ENCODE measurements at regions not wholly inside any gene's neighbourhood (a gene's known extent, or its start where the extent isn't known, plus 50 kb on each side); places are given as distances from the start of the nearest gene placed in this dataset.
"Not testable (repeated sequence)": the region's sequence is repeated elsewhere in the genome, so short reads cannot be mapped to it uniquely, and the experiment has no call there.

- intact Hi-C loops (cut with DNase I): no loop called here
- TF ChIP-seq CTCF (IDR thresholded peaks at IDR 0.05): no peak
- ATAC-seq (no peak), FAIRE-seq (no peak), DNase-seq (no peak)
- H3K9me3 ChIP-seq: no peaks in the 10 kb centered on the region
- no peaks in the 10 kb centered on the region for H3K36me3 ChIP-seq
- no peaks in the 10 kb centered on the region for H3K4me1 ChIP-seq
- 62 to 73% methylated on average over 7 of the region's 7 CpGs for WGBS, 2 donors
- no peak overlapping the region for H3K27ac ChIP-seq
- no peaks in the 10 kb centered on the region for H3K27me3 ChIP-seq
- H3K4me3 ChIP-seq: no peak overlapping the region
These were observed 764.9 kb upstream of the SLITRK5 start for GRCh38 chr13:86906127-86906874.

GRCh38 chr13:86907156-86907555 is 764.0 kb upstream of the SLITRK5 start:
- H3K36me3 ChIP-seq: no peaks in the 10 kb centered on the region
- FAIRE-seq: no peak
- 10 to 16% methylated on average over 2 of the region's 2 CpGs for WGBS, 2 donors

GRCh38 chr13:86909318-86909717 is 761.9 kb upstream of the SLITRK5 start:
- intact Hi-C loops (cut with DNase I): no loop called here
- Histone ChIP-seq H3K4me1 (no peaks in the 10 kb centered on the region), H3K27ac (no peak overlapping the region), H3K36me3 (no peaks in the 10 kb centered on the region), H3K27me3 (no peaks in the 10 kb centered on the region), H3K9me3 (no peaks in the 10 kb centered on the region), H3K4me3 (no peak overlapping the region)
- ATAC-seq: no peak
- no peak for TF ChIP-seq CTCF (IDR thresholded peaks at IDR 0.05)
- FAIRE-seq: no peak
- 76 to 78% methylated on average over 6 of the region's 6 CpGs for WGBS, 2 donors
- DNase-seq: no peak

More at GRCh38 chr13:86907156-86907555, 764.0 kb upstream of the SLITRK5 start:
- intact Hi-C loops (cut with DNase I): no loop called here
- H3K27ac ChIP-seq: no peak overlapping the region
- no peak for TF ChIP-seq CTCF (IDR thresholded peaks at IDR 0.05)
- no peak overlapping the region for H3K4me3 ChIP-seq
- ATAC-seq (no peak), DNase-seq (no peak)
- no peaks in the 10 kb centered on the region for H3K4me1 ChIP-seq
- no peaks in the 10 kb centered on the region for H3K9me3 ChIP-seq
- H3K27me3 ChIP-seq: no peaks in the 10 kb centered on the region

DNA sequence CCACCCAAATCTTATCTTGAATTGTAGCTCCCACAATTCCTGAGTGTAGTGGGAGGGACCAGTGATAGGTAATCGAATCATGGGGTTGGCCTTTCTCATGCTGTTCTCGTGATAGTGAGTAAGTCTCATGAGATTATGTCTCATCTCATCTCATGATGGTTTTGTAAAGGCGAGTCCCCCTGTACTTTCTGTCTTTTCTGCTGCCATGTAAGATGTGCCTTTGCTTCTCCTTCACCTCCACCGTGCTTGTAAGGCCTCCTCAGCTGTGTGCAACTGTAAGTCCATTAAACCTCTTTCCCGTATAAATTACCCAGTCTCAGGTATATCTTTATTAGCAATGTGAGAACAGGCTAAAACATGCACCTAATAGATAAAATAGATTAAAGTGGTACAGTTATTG is 756.4 kb upstream of the SLITRK5 start:
- H3K4me3 ChIP-seq: no peak overlapping the region
- no peak for ATAC-seq
- H3K27ac ChIP-seq: no peak overlapping the region
- H3K36me3 ChIP-seq: no peaks in the 10 kb centered on the region
- intact Hi-C loops (cut with DNase I): no loop called here
- no peak for DNase-seq
- H3K27me3 ChIP-seq: no peaks in the 10 kb centered on the region
- no peak for FAIRE-seq
- TF ChIP-seq CTCF (IDR thresholded peaks at IDR 0.05): no peak
- 69 to 78% methylated on average over 5 of the region's 5 CpGs for WGBS, 2 donors
- H3K4me1 ChIP-seq: no peaks in the 10 kb centered on the region
- no peaks in the 10 kb centered on the region for H3K9me3 ChIP-seq

DNA sequence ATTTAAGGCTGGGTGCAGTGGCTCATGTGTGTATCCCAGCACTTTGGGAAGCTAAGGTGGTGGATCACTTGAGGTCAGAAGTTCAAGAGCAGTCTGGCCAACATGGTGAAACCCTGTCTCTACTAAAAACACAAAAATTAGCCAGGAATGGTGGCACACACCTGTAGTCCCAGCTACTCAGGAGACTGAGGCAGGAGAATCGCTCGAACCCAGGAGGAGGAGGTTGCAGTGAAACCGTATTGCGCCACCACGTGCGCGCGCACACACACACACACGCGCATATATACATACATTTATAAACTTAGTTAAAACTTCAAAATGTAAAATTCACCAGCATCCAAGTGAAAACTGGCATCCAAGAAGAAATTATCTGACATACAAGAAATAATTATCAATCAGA is 753.7 kb upstream of the SLITRK5 start:
- intact Hi-C loops (cut with DNase I); H3K27me3 ChIP-seq; H3K9me3 ChIP-seq; ATAC-seq; FAIRE-seq; H3K4me3 ChIP-seq; H3K27ac ChIP-seq; H3K36me3 ChIP-seq; H3K4me1 ChIP-seq; DNase-seq: not testable (repeated sequence)
- WGBS, 2 donors: 93 to 97% methylated on average over 10 of the region's 10 CpGs
